ENCODE measurements at regions not wholly inside any gene's neighbourhood (a gene's known extent, or its start where the extent isn't known, plus 50 kb on each side); places are given as distances from the start of the nearest gene placed in this dataset.

DNA sequence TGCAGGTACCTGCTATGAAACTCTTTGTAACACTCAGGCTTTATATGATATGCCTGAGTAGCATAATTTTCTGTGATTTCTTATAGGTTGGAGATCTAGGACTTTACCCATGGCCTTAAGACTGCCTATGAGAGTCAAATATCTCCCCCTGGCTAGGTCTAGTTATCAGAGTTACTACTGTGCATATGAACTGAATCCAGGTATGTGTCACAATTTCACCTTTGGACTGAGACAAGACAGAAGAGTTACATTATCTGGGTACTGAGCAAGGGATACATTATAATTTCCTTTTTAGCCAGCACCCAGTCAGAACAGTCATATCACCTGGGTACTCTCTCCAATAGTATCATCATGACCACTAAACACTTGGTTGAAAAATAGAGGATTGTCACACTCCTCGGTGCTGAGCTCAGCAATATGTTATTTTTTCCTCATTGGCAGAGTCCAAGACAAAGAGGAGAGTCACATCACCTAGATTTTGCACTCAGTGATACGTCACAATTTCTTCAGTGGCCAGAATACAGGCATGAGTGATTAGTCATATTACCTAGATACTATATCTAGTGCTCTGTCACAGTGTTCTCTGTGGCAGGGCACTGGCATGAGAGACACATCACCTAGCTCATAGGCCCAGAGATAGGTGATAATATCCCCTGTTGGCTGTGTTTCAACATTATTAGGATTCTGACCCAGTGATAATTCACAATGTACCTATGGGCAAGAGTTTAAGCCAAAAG lies 1027.6 kb upstream of the AMELY start:
- TF ChIP-seq, protein P1, sequence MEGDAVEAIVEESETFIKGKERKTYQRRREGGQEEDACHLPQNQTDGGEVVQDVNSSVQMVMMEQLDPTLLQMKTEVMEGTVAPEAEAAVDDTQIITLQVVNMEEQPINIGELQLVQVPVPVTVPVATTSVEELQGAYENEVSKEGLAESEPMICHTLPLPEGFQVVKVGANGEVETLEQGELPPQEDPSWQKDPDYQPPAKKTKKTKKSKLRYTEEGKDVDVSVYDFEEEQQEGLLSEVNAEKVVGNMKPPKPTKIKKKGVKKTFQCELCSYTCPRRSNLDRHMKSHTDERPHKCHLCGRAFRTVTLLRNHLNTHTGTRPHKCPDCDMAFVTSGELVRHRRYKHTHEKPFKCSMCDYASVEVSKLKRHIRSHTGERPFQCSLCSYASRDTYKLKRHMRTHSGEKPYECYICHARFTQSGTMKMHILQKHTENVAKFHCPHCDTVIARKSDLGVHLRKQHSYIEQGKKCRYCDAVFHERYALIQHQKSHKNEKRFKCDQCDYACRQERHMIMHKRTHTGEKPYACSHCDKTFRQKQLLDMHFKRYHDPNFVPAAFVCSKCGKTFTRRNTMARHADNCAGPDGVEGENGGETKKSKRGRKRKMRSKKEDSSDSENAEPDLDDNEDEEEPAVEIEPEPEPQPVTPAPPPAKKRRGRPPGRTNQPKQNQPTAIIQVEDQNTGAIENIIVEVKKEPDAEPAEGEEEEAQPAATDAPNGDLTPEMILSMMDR (IDR thresholded peaks at IDR 0.05) = no peak
- no peak for TF ChIP-seq POLR2A (IDR thresholded peaks at IDR 0.05)
- no peak for TF ChIP-seq POLR2AphosphoS5 (IDR thresholded peaks at IDR 0.05)
- TF ChIP-seq EP300 (IDR thresholded peaks at IDR 0.05) = no peak

All from upper lobe of left lung (tissue), 4 donors.